K562 (cell line): ENCODE measurements at regions not wholly inside any gene's neighbourhood (a gene's known extent, or its start where the extent isn't known, plus 50 kb on each side); places are given as distances from the start of the nearest gene placed in this dataset.

ENCODE experiments used
- ATAC-seq: fragments of 200-7000 bp; cut with Tn5 transposase; 3 replicates; pipeline ENCODE4 v1.9.1; 2020; ENCODE audit warnings: moderate library complexity
- BruUV-seq: library from RNA; stranded (reverse); fragments of 400-500 nt; replicated peaks from 2 replicates; lab custom pipeline; 2021; lab: Mats Ljungman, UMichigan
- CTCF ChIA-PET: fragments of 300-600 bp; formaldehyde crosslinking; extraction: SDS; loops from one replicate; lab custom pipeline; 2021; ENCODE audit warnings: low intra/inter-chr PET ratio; lab: Yijun Ruan, JAX
- POLR2A ChIA-PET: fragments of 300-600, 350-650 bp; sonication (Branson Sonifier 250); formaldehyde crosslinking; extraction: SDS; loops from one replicate; lab custom pipeline; 2021; ENCODE audit warnings: antibody characterized with exemption, inconsistent platforms; lab: Yijun Ruan, JAX
- DNase-seq, 4 experiments: peaks; one replicate each; pipeline versions ENCODE4 v3.0.0 to v3.0.0-alpha.2; 2011 to 2018; ENCODE audit warnings: low spot score in 3 of 4, mixed read lengths in 3 of 4; ENCODE audit errors: extremely low read depth in 1 of 4
- FAIRE-seq: peaks from 2 replicates; lab custom pipeline; 2011; peaks lifted over from hg19 to GRCh38; lab: Jason Lieb, UNC
- H2AFZ ChIP-seq: 2 replicates; pipeline ENCODE4 v1.6.0; 2011; ENCODE audit warnings: low read depth, low read length, control low read depth, inconsistent platforms
- H3K27ac ChIP-seq: fragments of 200-600 bp; 3 replicates; pipeline ENCODE4 v1.8.0; 2011; ENCODE audit warnings: low read depth, mild to moderate bottlenecking, control low read depth, inconsistent platforms, low read length, moderate library complexity, mixed read lengths; ENCODE audit errors: extremely low read depth
- H3K27me3 ChIP-seq, 2 experiments: fragments of 300-600 bp in 1 of 2; 2 replicates in 1 of 2; 3 replicates in 1 of 2; pipeline versions ENCODE4 v1.6.0 to v1.8.0; 2011; ENCODE audit warnings: inconsistent platforms in 2 of 2, low read length in 2 of 2, mild to moderate bottlenecking in 1 of 2, mixed read lengths in 1 of 2, moderate library complexity in 1 of 2; ENCODE audit not compliant: control insufficient read depth in 2 of 2, insufficient read depth in 2 of 2
- H3K36me3 ChIP-seq: fragments of 300-600 bp; 3 replicates; pipeline ENCODE4 v1.8.0; 2011; ENCODE audit warnings: mild to moderate bottlenecking, low read length, inconsistent platforms; ENCODE audit not compliant: control insufficient read depth, insufficient read depth
- H3K4me1 ChIP-seq, 2 experiments: fragments of 200-600 bp in 1 of 2; replicated peaks in 1 of 2; 2 replicates in 1 of 2; 3 replicates in 1 of 2; pipeline versions ENCODE4 v1.5.1 to v1.8.0; 2011; ENCODE audit warnings: inconsistent platforms in 2 of 2, low read length in 2 of 2, mild to moderate bottlenecking in 1 of 2, mixed read lengths in 1 of 2, moderate library complexity in 1 of 2; ENCODE audit not compliant: control insufficient read depth in 2 of 2, insufficient read depth in 2 of 2
- H3K4me2 ChIP-seq: 2 replicates; pipeline ENCODE4 v1.6.1; 2011; ENCODE audit warnings: low read length, control low read depth, inconsistent platforms, mixed read lengths; ENCODE audit not compliant: insufficient read depth
- H3K4me3 ChIP-seq: fragments of 200-600 bp; sonication (generic), shearing (Covaris generic); 2 replicates; pipeline ENCODE4 v1.5.1; 2016; ENCODE audit warnings: control low read depth, inconsistent platforms
- H3K79me2 ChIP-seq: fragments of 200-600 bp; 3 replicates; pipeline ENCODE4 v1.8.0; 2011; ENCODE audit warnings: low read length, inconsistent platforms; ENCODE audit not compliant: control insufficient read depth, insufficient read depth
- H3K9ac ChIP-seq, 2 experiments: 2 replicates each; pipeline versions ENCODE4 v1.6.0 to v1.6.1; 2011; ENCODE audit warnings: low read depth in 2 of 2, low read length in 2 of 2, control low read depth in 1 of 2, inconsistent platforms in 1 of 2, mild to moderate bottlenecking in 1 of 2, mixed read lengths in 1 of 2; ENCODE audit not compliant: insufficient read depth in 1 of 2
- H3K9me1 ChIP-seq: one replicate; pipeline ENCODE4 v1.6.0; 2011; ENCODE audit warnings: inconsistent platforms, mild to moderate bottlenecking, low read length, moderate library complexity; ENCODE audit not compliant: control insufficient read depth, insufficient read depth
- H3K9me3 ChIP-seq: replicated peaks from 2 replicates; pipeline ENCODE4 v1.5.1; 2011; ENCODE audit warnings: low read depth, low read length, inconsistent platforms; ENCODE audit not compliant: control insufficient read depth, insufficient read depth
- H4K20me1 ChIP-seq: replicated peaks from 2 replicates; pipeline ENCODE4 v1.6.1; 2011; ENCODE audit warnings: low read length, inconsistent platforms, mixed read lengths; ENCODE audit not compliant: control insufficient read depth, insufficient read depth
- ARID2 ChIP-seq: fragments of 450-650 bp; IDR thresholded peaks from 2 replicates; pipeline ENCODE4 v1.6.1; 2017; ENCODE audit warnings: antibody characterized with exemption, mild to moderate bottlenecking
- ATF2 ChIP-seq: sonication (generic); formaldehyde crosslinking; IDR thresholded peaks from 2 replicates; pipeline ENCODE4 v1.8.1; 2022; ENCODE audit warnings: missing genetic modification reagents
- CHD4 ChIP-seq: fragments of 200-600 bp; sonication (generic); IDR thresholded peaks from 3 replicates; pipeline ENCODE4 v1.6.1; 2012; ENCODE audit warnings: low read depth, mild to moderate bottlenecking, mixed read lengths, low read length, inconsistent platforms; ENCODE audit not compliant: insufficient read depth, insufficient replicate concordance, poor library complexity, severe bottlenecking
- MBD2 ChIP-seq: sonication (generic); IDR thresholded peaks from 2 replicates; pipeline ENCODE4 v1.6.1; 2016; ENCODE audit warnings: low read depth, borderline replicate concordance
- MEIS2 ChIP-seq: fragments of 450-650 bp; IDR thresholded peaks from 2 replicates; pipeline ENCODE4 v1.6.1; 2014; ENCODE audit warnings: mild to moderate bottlenecking; ENCODE audit not compliant: partially characterized antibody
- NCOA1 ChIP-seq: fragments of 450-650 bp; IDR thresholded peaks from 2 replicates; pipeline ENCODE4 v1.6.1; 2016; ENCODE audit warnings: low read depth
- POLR2H ChIP-seq: IDR thresholded peaks from 2 replicates; pipeline ENCODE4 v1.6.1; 2016; ENCODE audit warnings: missing genetic modification characterization, low read depth, mild to moderate bottlenecking, control low read depth, missing compliant biosample characterization, moderate library complexity
- SPI1 ChIP-seq: IDR thresholded peaks from 2 replicates; pipeline ENCODE4 v1.6.1; 2011; ENCODE audit warnings: low read depth, low read length, control low read depth, borderline replicate concordance
- TAF15 ChIP-seq: fragments of 200-400 bp; formaldehyde crosslinking; IDR thresholded peaks from 2 replicates; pipeline ENCODE4 v1.6.1; 2017; ENCODE audit warnings: mild to moderate bottlenecking, low read depth, low read length, moderate library complexity
- ZFP36 ChIP-seq: fragments of 150-350 bp; IDR thresholded peaks from 2 replicates; pipeline ENCODE4 v1.6.1; 2018; ENCODE audit warnings: low read length, low read depth; ENCODE audit not compliant: partially characterized antibody
- ZNF41 ChIP-seq: fragments of 250-450 bp; sonication (Bioruptor Pico); conservative IDR thresholded peaks from 2 replicates; pipeline ENCODE4 v1.4.0; 2020; ENCODE audit warnings: mild to moderate bottlenecking
- WGBS: fragments of 100-300 bp; shearing (Covaris generic); methylation state at CpG from one replicate; pipeline ENCODE4 v1.1.6; 2016; ENCODE audit warnings: low coverage, mixed read lengths; ENCODE audit not compliant: insufficient coverage; ENCODE audit errors: missing lambda C conversion rate; 5-methylcytosine and 5-hydroxymethylcytosine counted together
- in situ Hi-C: fragments of 300-500 bp; cut with MboI; formaldehyde crosslinking; loops from 4 replicates; pipeline ENCODE4 v1.15.0; 2018; ENCODE audit warnings: inconsistent platforms, mixed read lengths
- intact Hi-C: fragments of 100-400 bp; cut with micrococcal nuclease; formaldehyde crosslinking; loops from 2 replicates; pipeline ENCODE4 v1.14.2; 2022
- TF ChIP-seq, protein P1 (sequence below): fragments of 250-450 bp; sonication (Bioruptor Pico); IDR thresholded peaks from 2 replicates; pipeline ENCODE4 v1.8.0; 2021; ENCODE audit warnings: borderline replicate concordance, mild to moderate bottlenecking, moderate library complexity; ENCODE audit not compliant: poor library complexity, severe bottlenecking

DNA sequence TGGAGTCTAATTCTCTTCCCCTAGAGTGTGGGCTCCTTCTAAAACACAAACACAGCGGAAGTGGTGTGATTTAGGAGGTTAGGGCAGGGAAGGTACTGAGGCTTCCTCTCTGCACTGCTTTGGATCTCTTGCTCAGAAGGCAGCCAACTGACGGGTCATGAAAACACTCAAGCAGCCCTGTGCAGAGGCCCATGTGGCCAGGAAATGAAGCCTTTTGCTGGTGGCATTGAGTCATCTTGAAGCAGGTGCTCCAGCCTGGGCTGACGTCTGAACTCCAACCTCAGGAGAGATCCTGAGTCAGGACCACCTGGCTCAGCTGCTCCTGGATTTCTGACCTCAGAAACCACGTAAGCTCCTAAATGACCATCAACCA, 72.9 kb downstream of the MRM1 start (continued):
- TF ChIP-seq MBD2 (no peak), TAF15 (no peak), CHD4 (no peak), ATF2 (CRISPR knock-in tag) (no peak), POLR2H (tag) (no peak), ARID2 (no peak), MEIS2 (no peak), ZNF41 (no peak)

- H3K4me3 ChIP-seq, result no peak overlapping the region
- 4% methylated on average over 6 of the region's 6 CpGs for WGBS
- in situ Hi-C loops, result no loop called here
- TF ChIP-seq ZFP36 (peak; percentile 18), SPI1 (0 out of 2 replicates have a peak, but pooled peaks have one; percentile 11), NCOA1 (no peak)
- TF ChIP-seq, protein P1, sequence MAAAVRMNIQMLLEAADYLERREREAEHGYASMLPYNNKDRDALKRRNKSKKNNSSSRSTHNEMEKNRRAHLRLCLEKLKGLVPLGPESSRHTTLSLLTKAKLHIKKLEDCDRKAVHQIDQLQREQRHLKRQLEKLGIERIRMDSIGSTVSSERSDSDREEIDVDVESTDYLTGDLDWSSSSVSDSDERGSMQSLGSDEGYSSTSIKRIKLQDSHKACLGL, result no peak
- TF ChIP-seq, all 486 proteins: peak for 2
- DNase-seq (no peak), ATAC-seq (no peak), FAIRE-seq (no peak)
- H3K36me3 ChIP-seq, result no peaks in the 10 kb centered on the region
- peaks cover 7 to 67% of the 10 kb centered on the region in 2 experiments for H3K27me3 ChIP-seq
- H3K9me1 ChIP-seq, result no peaks in the 10 kb centered on the region
- BruUV-seq, result no TSS peak
- CTCF ChIA-PET, result no interaction called here
- no peak overlapping the region for H3K9ac ChIP-seq
- no peaks in the 10 kb centered on the region for H3K79me2 ChIP-seq
- no peak overlapping the region for H3K27ac ChIP-seq
- no peaks in the 10 kb centered on the region for H3K9me3 ChIP-seq
- no peak overlapping the region for H2AFZ ChIP-seq
- no peaks in the 10 kb centered on the region for H3K4me1 ChIP-seq
- H3K4me2 ChIP-seq, result no peak overlapping the region
- peaks cover 9% of the 10 kb centered on the region; the same call in 1 of the 2 replicates for H4K20me1 ChIP-seq
- intact Hi-C loops, result no loop called here
- POLR2A ChIA-PET, result no interaction called here
Observed at GRCh38 chr17:36675250-36675649, 73.9 kb downstream of the MRM1 start.
